Kidney epithelial cell (primary cell): ENCODE measurements at regions not wholly inside any gene's neighbourhood (a gene's known extent, or its start where the extent isn't known, plus 50 kb on each side); places are given as distances from the start of the nearest gene placed in this dataset.

Experiments
- DNase-seq: peaks from one replicate; pipeline ENCODE4 v3.0.0-alpha.2; 2010; ENCODE audit warnings: low read depth
- H3K27me3 ChIP-seq: 2 replicates; pipeline ENCODE4 v1.6.0; 2011; ENCODE audit warnings: low read length; ENCODE audit not compliant: control insufficient read depth, insufficient read depth
- H3K36me3 ChIP-seq: 2 replicates; pipeline ENCODE4 v1.5.1; 2011; ENCODE audit warnings: low read length; ENCODE audit not compliant: control insufficient read depth, insufficient read depth
- H3K4me3 ChIP-seq: 2 replicates; pipeline ENCODE4 v1.5.1; 2011; ENCODE audit warnings: low read depth, mild to moderate bottlenecking, control low read depth, low read length
- CTCF ChIP-seq: IDR thresholded peaks from 2 replicates; pipeline ENCODE4 v1.5.1; 2011; ENCODE audit warnings: mild to moderate bottlenecking, moderate library complexity, low read length, control low read depth, inconsistent platforms; ENCODE audit not compliant: insufficient read depth, poor library complexity, severe bottlenecking

- H3K4me3 ChIP-seq, result no peak overlapping the region
- H3K36me3 ChIP-seq, result no peaks in the 10 kb centered on the region
- TF ChIP-seq CTCF, result no peak
- DNase-seq, result no peak
- H3K27me3 ChIP-seq, result no peaks in the 10 kb centered on the region
These were observed 108.7 kb upstream of the AKIP1 start for GRCh38 chr11:8802251-8802650.

- H3K27me3 ChIP-seq, result no peaks in the 10 kb centered on the region
- H3K36me3 ChIP-seq, result no peaks in the 10 kb centered on the region
- no peak for TF ChIP-seq CTCF
- DNase-seq, result no peak
- no peak overlapping the region for H3K4me3 ChIP-seq
These were observed 107.0 kb upstream of the AKIP1 start for GRCh38 chr11:8803973-8804372.

GRCh38 chr11:8805296-8805695 lies 105.7 kb upstream of the AKIP1 start:
- DNase-seq, result no peak
- Histone ChIP-seq H3K27me3 (no peaks in the 10 kb centered on the region), H3K4me3 (no peak overlapping the region), H3K36me3 (no peaks in the 10 kb centered on the region)
- no peak for TF ChIP-seq CTCF

- Histone ChIP-seq H3K36me3 (no peaks in the 10 kb centered on the region), H3K4me3 (no peak overlapping the region), H3K27me3 (no peaks in the 10 kb centered on the region)
- DNase-seq, result no peak
- TF ChIP-seq CTCF, result no peak
These were observed 104.0 kb upstream of the AKIP1 start for GRCh38 chr11:8806974-8807373.

- Histone ChIP-seq H3K36me3 (no peaks in the 10 kb centered on the region), H3K4me3 (no peak overlapping the region), H3K27me3 (no peaks in the 10 kb centered on the region)
- DNase-seq, result no peak
- no peak for TF ChIP-seq CTCF
These were observed 103.3 kb upstream of the AKIP1 start for GRCh38 chr11:8807544-8808225.

GRCh38 chr11:8808226-8808585 lies 102.8 kb upstream of the AKIP1 start:
- Histone ChIP-seq H3K27me3 (no peaks in the 10 kb centered on the region), H3K36me3 (no peaks in the 10 kb centered on the region), H3K4me3 (no peak overlapping the region)
- TF ChIP-seq CTCF, result no peak
- DNase-seq, result no peak
